KMS-11 (cell line): ENCODE measurements at regions not wholly inside any gene's neighbourhood (a gene's known extent, or its start where the extent isn't known, plus 50 kb on each side); places are given as distances from the start of the nearest gene placed in this dataset.

Experiments used
- H2AFZ ChIP-seq: fragments of 200-600 bp; sonication (generic); 2 replicates; pipeline ENCODE4 v1.6.1; 2016; ENCODE audit warnings: antibody characterized with exemption, mixed run types, low read depth
- H3K27ac ChIP-seq: fragments of 200-600 bp; sonication (generic); 2 replicates; pipeline ENCODE4 v1.6.1; 2016; ENCODE audit warnings: mild to moderate bottlenecking, mixed run types
- H3K27me3 ChIP-seq: fragments of 200-600 bp; sonication (generic); 2 replicates; pipeline ENCODE4 v1.6.1; 2017; ENCODE audit warnings: mild to moderate bottlenecking, low read depth, mixed run types, moderate library complexity; ENCODE audit not compliant: insufficient read depth
- H3K36me3 ChIP-seq: fragments of 200-600 bp; sonication (generic); 2 replicates; pipeline ENCODE4 v1.6.1; 2017; ENCODE audit warnings: mild to moderate bottlenecking, mixed run types; ENCODE audit not compliant: insufficient read depth
- H3K4me1 ChIP-seq: fragments of 200-600 bp; sonication (generic); 2 replicates; pipeline ENCODE4 v1.6.1; 2016; ENCODE audit warnings: mild to moderate bottlenecking, low read depth, mixed run types; ENCODE audit not compliant: poor library complexity, severe bottlenecking
- H3K4me2 ChIP-seq: fragments of 200-600 bp; sonication (generic); 2 replicates; pipeline ENCODE4 v1.7.0; 2016; ENCODE audit warnings: mild to moderate bottlenecking, mixed run types
- H3K4me3 ChIP-seq: fragments of 200-600 bp; sonication (generic); IDR thresholded peaks from 2 replicates; pipeline ENCODE4 v1.6.1; 2017; ENCODE audit warnings: low read depth, low read length, mixed read lengths; ENCODE audit not compliant: insufficient read depth
- H3K79me2 ChIP-seq: fragments of 200-600 bp; sonication (generic); 2 replicates; pipeline ENCODE4 v1.6.1; 2016; ENCODE audit warnings: low read depth, mixed run types; ENCODE audit not compliant: insufficient read depth
- H3K9ac ChIP-seq: fragments of 200-600 bp; sonication (generic); 2 replicates; pipeline ENCODE4 v1.6.1; 2016; ENCODE audit warnings: mild to moderate bottlenecking, mixed run types
- H4K20me1 ChIP-seq: fragments of 200-600 bp; sonication (generic); 2 replicates; pipeline ENCODE4 v1.6.1; 2016; ENCODE audit warnings: mild to moderate bottlenecking, mixed run types; ENCODE audit not compliant: insufficient read depth
- CTCF ChIP-seq: fragments of 200-600 bp; sonication (generic); conservative IDR thresholded peaks from 2 replicates; pipeline ENCODE4 v1.6.1; 2017; ENCODE audit warnings: low read depth, mild to moderate bottlenecking, antibody characterized with exemption, low read length, moderate library complexity, mixed read lengths

GRCh38 chr10:65201491-65201890 is 1680.3 kb downstream of the REEP3 start:
- H3K79me2 ChIP-seq: no peaks in the 10 kb centered on the region
- TF ChIP-seq CTCF: no peak
- H3K4me2 ChIP-seq: no peak overlapping the region
- H3K36me3 ChIP-seq: no peaks in the 10 kb centered on the region
- no peak overlapping the region for H2AFZ ChIP-seq
- no peak overlapping the region for H3K9ac ChIP-seq
- no peaks in the 10 kb centered on the region for H3K4me1 ChIP-seq
- no peaks in the 10 kb centered on the region for H3K27me3 ChIP-seq
- H4K20me1 ChIP-seq: no peaks in the 10 kb centered on the region
- no peak overlapping the region for H3K27ac ChIP-seq
- no peak overlapping the region for H3K4me3 ChIP-seq

GRCh38 chr10:65204999-65205398 is 1683.8 kb downstream of the REEP3 start:
- no peak overlapping the region for H3K9ac ChIP-seq
- no peak for TF ChIP-seq CTCF
- H3K4me3 ChIP-seq: no peak overlapping the region
- H2AFZ ChIP-seq: no peak overlapping the region
- no peaks in the 10 kb centered on the region for H3K27me3 ChIP-seq
- no peak overlapping the region for H3K27ac ChIP-seq
- H4K20me1 ChIP-seq: no peaks in the 10 kb centered on the region
- no peak overlapping the region for H3K4me2 ChIP-seq
- H3K36me3 ChIP-seq: no peaks in the 10 kb centered on the region
- H3K79me2 ChIP-seq: no peaks in the 10 kb centered on the region
- no peaks in the 10 kb centered on the region for H3K4me1 ChIP-seq

- TF ChIP-seq CTCF: no peak
- no peaks in the 10 kb centered on the region for H3K36me3 ChIP-seq
- H4K20me1 ChIP-seq: no peaks in the 10 kb centered on the region
- H3K79me2 ChIP-seq: no peaks in the 10 kb centered on the region
- H3K4me1 ChIP-seq: peaks cover 3% of the 10 kb centered on the region
- no peak overlapping the region for H2AFZ ChIP-seq
- no peaks in the 10 kb centered on the region for H3K27me3 ChIP-seq
- H3K4me3 ChIP-seq: no peak overlapping the region
- H3K9ac ChIP-seq: no peak overlapping the region
- H3K4me2 ChIP-seq: no peak overlapping the region
- no peak overlapping the region for H3K27ac ChIP-seq
Observed at GRCh38 chr10:65213170-65213569, 1692.0 kb downstream of the REEP3 start.

GRCh38 chr10:65219444-65219843 is 1698.2 kb downstream of the REEP3 start:
- no peak overlapping the region for H2AFZ ChIP-seq
- peaks cover 7% of the 10 kb centered on the region for H3K4me1 ChIP-seq
- no peaks in the 10 kb centered on the region for H3K27me3 ChIP-seq
- no peak for TF ChIP-seq CTCF
- no peak overlapping the region for H3K27ac ChIP-seq
- H4K20me1 ChIP-seq: no peaks in the 10 kb centered on the region
- no peaks in the 10 kb centered on the region for H3K79me2 ChIP-seq
- no peak overlapping the region for H3K4me3 ChIP-seq
- no peak overlapping the region for H3K4me2 ChIP-seq
- H3K9ac ChIP-seq: no peak overlapping the region
- H3K36me3 ChIP-seq: no peaks in the 10 kb centered on the region

GRCh38 chr10:65231148-65231547 is 1694.7 kb upstream of the LRRTM3 start:
- Histone ChIP-seq H4K20me1 (no peaks in the 10 kb centered on the region), H3K36me3 (no peaks in the 10 kb centered on the region), H2AFZ (no peak overlapping the region), H3K79me2 (no peaks in the 10 kb centered on the region), H3K4me2 (no peak overlapping the region), H3K4me1 (no peaks in the 10 kb centered on the region), H3K27ac (no peak overlapping the region), H3K27me3 (no peaks in the 10 kb centered on the region), H3K4me3 (no peak overlapping the region), H3K9ac (no peak overlapping the region)
- TF ChIP-seq CTCF: no peak
